PC-9 (cell line): ENCODE measurements at regions not wholly inside any gene's neighbourhood (a gene's known extent, or its start where the extent isn't known, plus 50 kb on each side); places are given as distances from the start of the nearest gene placed in this dataset.
A peak's percentile ranks its signal among the peaks of the same experiment; 100 is the strongest.

Experiments
- BruUV-seq: library from RNA; stranded (reverse); fragments of 400-500 nt; replicated peaks from 2 replicates; lab custom pipeline; 2021; lab: Mats Ljungman, UMichigan
- CTCF ChIA-PET: fragments of 300-600 bp; sonication (Branson Sonifier 250); formaldehyde crosslinking; loops from one replicate; lab custom pipeline; 2022; ENCODE audit warnings: antibody characterized with exemption; lab: Charles Lee
- POLR2A ChIA-PET: fragments of 300-600 bp; sonication (Branson Sonifier 250); formaldehyde crosslinking; loops from one replicate; lab custom pipeline; 2022; ENCODE audit warnings: antibody characterized with exemption; ENCODE audit not compliant: unreplicated experiment; lab: Charles Lee
- DNase-seq, 2 experiments: peaks; one replicate each; pipeline versions ENCODE4 v3.0.0 to v3.0.0-alpha.2; 2015 to 2022; ENCODE audit warnings: mixed read lengths in 1 of 2
- H2AFZ ChIP-seq: fragments of 200-600 bp; sonication (generic); 2 replicates; pipeline ENCODE4 v1.8.1; 2017; ENCODE audit warnings: antibody characterized with exemption
- H3F3A ChIP-seq: fragments of 200-600 bp; sonication (generic); 2 replicates; pipeline ENCODE4 v1.8.1; 2017; ENCODE audit warnings: antibody characterized with exemption, mild to moderate bottlenecking, low read depth; ENCODE audit not compliant: insufficient read depth
- H3K27ac ChIP-seq: fragments of 200-600 bp; sonication (generic); 2 replicates; pipeline ENCODE4 v1.6.1; 2016; ENCODE audit warnings: mixed run types
- H3K27me3 ChIP-seq: fragments of 200-600 bp; sonication (generic); 2 replicates; pipeline ENCODE4 v1.6.1; 2016; ENCODE audit warnings: low read depth, mixed run types; ENCODE audit not compliant: insufficient read depth
- H3K36me3 ChIP-seq: fragments of 200-600 bp; sonication (generic); 2 replicates; pipeline ENCODE4 v1.6.1; 2016; ENCODE audit warnings: low read depth, mixed run types
- H3K4me1 ChIP-seq: fragments of 200-600 bp; sonication (generic); replicated peaks from 2 replicates; pipeline ENCODE4 v1.6.1; 2016; ENCODE audit warnings: mixed run types; ENCODE audit not compliant: insufficient read depth
- H3K4me2 ChIP-seq: fragments of 200-600 bp; sonication (generic); 2 replicates; pipeline ENCODE4 v1.6.1; 2017; ENCODE audit warnings: mixed run types
- H3K4me3 ChIP-seq: fragments of 200-600 bp; sonication (generic); 2 replicates; pipeline ENCODE4 v1.6.1; 2016; ENCODE audit warnings: mixed run types
- H3K79me2 ChIP-seq: fragments of 200-600 bp; sonication (generic); 2 replicates; pipeline ENCODE4 v1.6.1; 2017; ENCODE audit warnings: low read depth, mixed run types
- H3K9me2 ChIP-seq: fragments of 200-600 bp; sonication (generic); 2 replicates; pipeline ENCODE4 v1.8.1; 2017; ENCODE audit warnings: mild to moderate bottlenecking; ENCODE audit not compliant: insufficient read depth
- H3K9me3 ChIP-seq: fragments of 200-600 bp; sonication (generic); 2 replicates; pipeline ENCODE4 v1.8.1; 2016; ENCODE audit warnings: low read depth; ENCODE audit not compliant: insufficient read depth
- H4K20me1 ChIP-seq: fragments of 200-600 bp; sonication (generic); 2 replicates; pipeline ENCODE4 v1.8.1; 2017; ENCODE audit not compliant: insufficient read depth
- EZH2 ChIP-seq: fragments of 200-600 bp; sonication (generic); IDR thresholded peaks from 2 replicates; pipeline ENCODE4 v1.8.0; 2017; ENCODE audit warnings: antibody characterized with exemption, low read depth
- intact Hi-C: fragments of 100-400 bp; cut with micrococcal nuclease; formaldehyde crosslinking; loops from one replicate; pipeline ENCODE4 v1.10.0; 2022; ENCODE audit not compliant: unreplicated experiment
- TF ChIP-seq, protein P1 (sequence below): fragments of 200-600 bp; sonication (generic); conservative IDR thresholded peaks from 2 replicates; pipeline ENCODE4 v1.6.1; 2017; ENCODE audit warnings: mixed run types, antibody characterized with exemption, mild to moderate bottlenecking, moderate library complexity

GRCh38 chr4:122047456-122048425 is 95.9 kb upstream of the TRPC3 start:
- DNase-seq, result no peak
- Histone ChIP-seq H3K4me2 (no peak overlapping the region), H3K4me1 (peaks cover 6% of the 10 kb centered on the region; the same call in 1 of the 2 replicates), H3F3A (0 out of 2 replicates have a peak, but pooled peaks cover 6% of the 10 kb centered on the region), H3K4me3 (no peak overlapping the region), H4K20me1 (no peaks in the 10 kb centered on the region), H3K36me3 (no peaks in the 10 kb centered on the region), H3K9me2 (no peaks in the 10 kb centered on the region), H3K9me3 (no peaks in the 10 kb centered on the region), H3K27ac (no peak overlapping the region), H3K79me2 (no peaks in the 10 kb centered on the region), H3K27me3 (no peaks in the 10 kb centered on the region), H2AFZ (no peak overlapping the region; the same call in 1 of the 2 replicates)
- POLR2A ChIA-PET, result no interaction called here
- intact Hi-C loops, result no loop called here
- CTCF ChIA-PET, result no interaction called here
- TF ChIP-seq, protein P1, sequence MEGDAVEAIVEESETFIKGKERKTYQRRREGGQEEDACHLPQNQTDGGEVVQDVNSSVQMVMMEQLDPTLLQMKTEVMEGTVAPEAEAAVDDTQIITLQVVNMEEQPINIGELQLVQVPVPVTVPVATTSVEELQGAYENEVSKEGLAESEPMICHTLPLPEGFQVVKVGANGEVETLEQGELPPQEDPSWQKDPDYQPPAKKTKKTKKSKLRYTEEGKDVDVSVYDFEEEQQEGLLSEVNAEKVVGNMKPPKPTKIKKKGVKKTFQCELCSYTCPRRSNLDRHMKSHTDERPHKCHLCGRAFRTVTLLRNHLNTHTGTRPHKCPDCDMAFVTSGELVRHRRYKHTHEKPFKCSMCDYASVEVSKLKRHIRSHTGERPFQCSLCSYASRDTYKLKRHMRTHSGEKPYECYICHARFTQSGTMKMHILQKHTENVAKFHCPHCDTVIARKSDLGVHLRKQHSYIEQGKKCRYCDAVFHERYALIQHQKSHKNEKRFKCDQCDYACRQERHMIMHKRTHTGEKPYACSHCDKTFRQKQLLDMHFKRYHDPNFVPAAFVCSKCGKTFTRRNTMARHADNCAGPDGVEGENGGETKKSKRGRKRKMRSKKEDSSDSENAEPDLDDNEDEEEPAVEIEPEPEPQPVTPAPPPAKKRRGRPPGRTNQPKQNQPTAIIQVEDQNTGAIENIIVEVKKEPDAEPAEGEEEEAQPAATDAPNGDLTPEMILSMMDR, result no peak
- TF ChIP-seq EZH2, result no peak
- BruUV-seq, result no TSS peak

DNA sequence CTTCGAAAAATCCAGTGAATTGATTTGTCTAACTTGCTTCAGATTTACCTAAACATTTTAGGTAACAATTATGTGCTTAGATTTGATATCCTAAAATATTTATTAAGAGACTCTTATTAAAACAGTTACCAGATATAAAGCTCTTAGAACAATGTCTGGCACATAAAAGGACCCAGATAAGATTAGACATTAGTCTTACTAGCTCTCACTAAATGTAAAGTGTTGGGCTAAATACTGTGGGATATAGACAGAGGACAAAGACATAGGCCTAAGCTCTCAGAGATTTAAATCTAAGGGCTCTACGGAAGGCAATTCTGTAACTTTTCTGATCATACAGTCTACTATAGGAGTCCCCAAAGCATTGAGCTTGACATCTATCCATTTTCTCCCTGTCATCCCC is 94.4 kb upstream of the TRPC3 start:
- Histone ChIP-seq H4K20me1 (no peaks in the 10 kb centered on the region), H3K36me3 (no peaks in the 10 kb centered on the region), H3K9me2 (no peaks in the 10 kb centered on the region), H3K4me3 (no peak overlapping the region), H3K79me2 (no peaks in the 10 kb centered on the region), H3F3A (0 out of 2 replicates have a peak, but pooled peaks cover 6% of the 10 kb centered on the region), H3K4me2 (no peak overlapping the region), H3K27me3 (no peaks in the 10 kb centered on the region), H2AFZ (no peak overlapping the region), H3K27ac (no peak overlapping the region), H3K4me1 (peaks cover 6% of the 10 kb centered on the region; the same call in 1 of the 2 replicates), H3K9me3 (no peaks in the 10 kb centered on the region)
- DNase-seq, result no peak
- intact Hi-C loops, result no loop called here
- TF ChIP-seq EZH2, result no peak
- TF ChIP-seq, protein P1, result no peak
- BruUV-seq, result no TSS peak
- CTCF ChIA-PET, result interaction anchor here (0.6 kb wide), 1 partner anchor 102 kb away, joined by 4 read pairs; no protein-coding TSS in a partner anchor
- POLR2A ChIA-PET, result no interaction called here

DNA sequence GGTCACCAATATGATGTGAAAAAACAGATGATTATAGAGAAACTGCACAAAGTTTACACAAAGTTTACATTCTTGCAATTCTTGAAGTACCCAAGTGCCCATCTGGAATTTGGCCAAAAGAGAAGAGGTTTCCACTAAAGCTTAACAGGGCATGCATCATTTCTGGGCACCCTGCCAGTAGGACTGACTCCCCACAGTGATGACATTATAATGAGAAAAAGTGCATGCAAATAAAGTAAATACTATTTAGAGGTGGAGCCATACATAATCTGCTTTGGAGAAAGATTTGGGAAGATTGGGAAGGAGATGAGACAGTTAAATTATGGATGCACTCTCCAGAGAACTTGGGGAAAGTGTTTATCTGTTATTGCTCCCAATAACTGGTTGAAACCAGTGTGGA is 93.7 kb upstream of the TRPC3 start:
- Histone ChIP-seq H4K20me1 (no peaks in the 10 kb centered on the region), H3K27me3 (no peaks in the 10 kb centered on the region), H3K36me3 (no peaks in the 10 kb centered on the region), H2AFZ (no peak overlapping the region), H3K4me1 (peaks cover 6% of the 10 kb centered on the region; the same call in 1 of the 2 replicates), H3K79me2 (no peaks in the 10 kb centered on the region), H3K4me3 (no peak overlapping the region), H3K9me3 (no peaks in the 10 kb centered on the region), H3K9me2 (no peaks in the 10 kb centered on the region), H3K4me2 (no peak overlapping the region), H3K27ac (no peak overlapping the region), H3F3A (0 out of 2 replicates have a peak, but pooled peaks cover 6% of the 10 kb centered on the region)
- TF ChIP-seq, protein P1, result no peak
- no peak for TF ChIP-seq EZH2
- peak; percentile 71 to 76 for DNase-seq
- no TSS peak for BruUV-seq
- ChIA-PET CTCF (no interaction called here), POLR2A (no interaction called here)
- intact Hi-C loops, result no loop called here
